Stimulated activated naive CD8-positive, alpha-beta T cell treated with anti-CD3 and anti-CD28 coated beads, Interleukin-15, Interleukin-2, amounts not matched to agents 100 U/mL and 50 U/mL, for 24 hours (primary cell): ENCODE measurements at regions not wholly inside any gene's neighbourhood (a gene's known extent, or its start where the extent isn't known, plus 50 kb on each side); places are given as distances from the start of the nearest gene placed in this dataset.

Source experiments
- ATAC-seq: fragments of 150-1000 bp; cut with Tn5 transposase; one replicate; pipeline ENCODE4 v1.10.0; 2021
- DNase-seq: peaks from one replicate; pipeline ENCODE4 v3.0.0; 2021

- no peak for ATAC-seq
- no peak for DNase-seq
These were observed 60.6 kb upstream of the CD34 start for GRCh38 chr1:207971331-207972219.

- DNase-seq (no peak), ATAC-seq (no peak)
These were observed 59.7 kb upstream of the CD34 start for GRCh38 chr1:207970329-207971233.

- DNase-seq: no peak
- no peak for ATAC-seq
These were observed 58.6 kb upstream of the CD34 start for GRCh38 chr1:207969528-207969927.

GRCh38 chr1:207968521-207969009, 57.6 kb upstream of the CD34 start:
- no peak for ATAC-seq
- no peak for DNase-seq

GRCh38 chr1:207967703-207968102, 56.8 kb upstream of the CD34 start:
- no peak for ATAC-seq
- no peak for DNase-seq

- ATAC-seq: no peak
- no peak for DNase-seq
These were observed 55.6 kb upstream of the CD34 start for GRCh38 chr1:207966521-207966920.

GRCh38 chr1:207965392-207966387, 54.8 kb upstream of the CD34 start:
- DNase-seq (no peak), ATAC-seq (no peak)

GRCh38 chr1:207964195-207964966, 53.5 kb upstream of the CD34 start:
- DNase-seq: no peak
- ATAC-seq: no peak

- ATAC-seq (peak; percentile 81), DNase-seq (peak; percentile 89)
These were observed 52.7 kb upstream of the CD34 start for GRCh38 chr1:207963427-207964194.

GRCh38 chr1:207962716-207963426, 51.9 kb upstream of the CD34 start:
- peak; percentile 2 for ATAC-seq
- DNase-seq: no peak
